ENCODE measurements at regions not wholly inside any gene's neighbourhood (a gene's known extent, or its start where the extent isn't known, plus 50 kb on each side); places are given as distances from the start of the nearest gene placed in this dataset.

GRCh38 chr16:5775916-5776315 is 678.3 kb upstream of the EEF2KMT start:
- TF ChIP-seq CTCF (IDR thresholded peaks at IDR 0.05) (no peak), POLR2A (IDR thresholded peaks at IDR 0.05) (no peak)

All from uterus (tissue), 2 donors.